GM19324 (cell line): ENCODE measurements at regions not wholly inside any gene's neighbourhood (a gene's known extent, or its start where the extent isn't known, plus 50 kb on each side); places are given as distances from the start of the nearest gene placed in this dataset.
A peak's percentile ranks its signal among the peaks of the same experiment; 100 is the strongest.
"Not testable (repeated sequence)": the region's sequence is repeated elsewhere in the genome, so short reads cannot be mapped to it uniquely, and the experiment has no call there.

Source experiments
- ATAC-seq: cut with Tn5 transposase; IDR thresholded peaks from one replicate; pipeline ENCODE4 v1.9.1; 2021; ENCODE audit warnings: mild to moderate bottlenecking, moderate library complexity; ENCODE audit not compliant: unreplicated experiment, low FRiP score

GRCh38 chr2:13488965-13489364 is 772.2 kb downstream of the TRIB2 start:
- no peak for ATAC-seq

- no peak for ATAC-seq
These were observed 775.5 kb downstream of the TRIB2 start for GRCh38 chr2:13492262-13492661.

- no peak for ATAC-seq
These were observed 778.3 kb downstream of the TRIB2 start for GRCh38 chr2:13495051-13495450.

- ATAC-seq = no peak
These were observed 788.1 kb downstream of the TRIB2 start for GRCh38 chr2:13504808-13505207.

GRCh38 chr2:13508671-13509070 is 791.9 kb downstream of the TRIB2 start:
- ATAC-seq = no peak

- ATAC-seq = no peak
These were observed 798.5 kb downstream of the TRIB2 start for GRCh38 chr2:13515254-13515653.

- no peak for ATAC-seq
These were observed 805.4 kb downstream of the TRIB2 start for GRCh38 chr2:13522096-13522495.

- peak; percentile 89 for ATAC-seq
These were observed 806.4 kb downstream of the TRIB2 start for GRCh38 chr2:13522917-13523821.

- ATAC-seq = no peak
These were observed 807.8 kb downstream of the TRIB2 start for GRCh38 chr2:13524492-13524891.

GRCh38 chr2:13531735-13532410 is 815.1 kb downstream of the TRIB2 start:
- not testable (repeated sequence) for ATAC-seq

- ATAC-seq = not testable (repeated sequence)
These were observed 816.2 kb downstream of the TRIB2 start for GRCh38 chr2:13532781-13533523.

GRCh38 chr2:13533524-13533922 is 816.8 kb downstream of the TRIB2 start:
- no peak for ATAC-seq

- ATAC-seq = no peak
These were observed 820.2 kb downstream of the TRIB2 start for GRCh38 chr2:13536941-13537340.

- no peak for ATAC-seq
These were observed 821.1 kb downstream of the TRIB2 start for GRCh38 chr2:13537771-13538349.

GRCh38 chr2:13539296-13539695 is 822.6 kb downstream of the TRIB2 start:
- ATAC-seq = no peak

- no peak for ATAC-seq
These were observed 825.3 kb downstream of the TRIB2 start for GRCh38 chr2:13542061-13542460.

GRCh38 chr2:13542642-13543041 is 825.9 kb downstream of the TRIB2 start:
- no peak for ATAC-seq

- no peak for ATAC-seq
These were observed 826.8 kb downstream of the TRIB2 start for GRCh38 chr2:13543550-13543949.

GRCh38 chr2:13545320-13545719 is 828.6 kb downstream of the TRIB2 start:
- no peak for ATAC-seq

- ATAC-seq = no peak
These were observed 829.4 kb downstream of the TRIB2 start for GRCh38 chr2:13546131-13546530.
